IMR-90 (cell line): ENCODE measurements at regions not wholly inside any gene's neighbourhood (a gene's known extent, or its start where the extent isn't known, plus 50 kb on each side); places are given as distances from the start of the nearest gene placed in this dataset.

Experiments
- ATAC-seq: fragments of 200-7000 bp; cut with Tn5 transposase; 2 replicates; pipeline ENCODE4 v1.9.1; 2020; ENCODE audit warnings: low read depth, mild to moderate bottlenecking, moderate library complexity
- BruUV-seq: library from RNA; stranded (reverse); fragments of 400-500 nt; replicated peaks from 2 replicates; lab custom pipeline; 2021; lab: Mats Ljungman, UMichigan
- CTCF ChIA-PET: fragments of 300-600 bp; formaldehyde crosslinking; extraction: SDS; loops from one replicate; lab custom pipeline; 2021; ENCODE audit warnings: antibody characterized with exemption; lab: Yijun Ruan, JAX
- POLR2A ChIA-PET: fragments of 300-600 bp; sonication (Branson Sonifier 250); formaldehyde crosslinking; loops from one replicate; lab custom pipeline; 2022; ENCODE audit warnings: antibody characterized with exemption; ENCODE audit not compliant: unreplicated experiment; lab: Charles Lee
- DNase-seq: peaks from one replicate; pipeline ENCODE4 v3.0.0; 2013
- H2AFZ ChIP-seq: replicated peaks from 2 replicates; pipeline ENCODE3; 2013; ENCODE audit warnings: low read length, mild to moderate bottlenecking; ENCODE audit not compliant: poor library complexity
- H2AK5ac ChIP-seq: 2 replicates; pipeline ENCODE4 v1.6.1; 2013; ENCODE audit warnings: low read depth, low read length, inconsistent platforms
- H2AK9ac ChIP-seq: replicated peaks from 2 replicates; pipeline ENCODE3; 2013; ENCODE audit warnings: mild to moderate bottlenecking, low read depth, low read length, moderate library complexity; ENCODE audit not compliant: poor library complexity
- H2BK120ac ChIP-seq: 2 replicates; pipeline ENCODE4 v1.6.1; 2013; ENCODE audit warnings: low read depth, low read length, inconsistent platforms
- H2BK15ac ChIP-seq: 3 replicates; pipeline ENCODE4 v1.6.1; 2013; ENCODE audit warnings: low read depth, low read length, inconsistent platforms
- H2BK20ac ChIP-seq: 2 replicates; pipeline ENCODE4 v1.6.1; 2013; ENCODE audit warnings: low read depth, mild to moderate bottlenecking, inconsistent platforms, low read length, moderate library complexity
- H2BK5ac ChIP-seq: 2 replicates; pipeline ENCODE4 v1.6.1; 2013; ENCODE audit warnings: mild to moderate bottlenecking, low read depth, low read length, inconsistent platforms; ENCODE audit not compliant: poor library complexity, severe bottlenecking
- H3K14ac ChIP-seq: replicated peaks from 2 replicates; pipeline ENCODE4 v1.6.1; 2013; ENCODE audit warnings: low read depth, low read length, inconsistent platforms
- H3K18ac ChIP-seq: 2 replicates; pipeline ENCODE4 v1.6.1; 2013; ENCODE audit warnings: low read depth, low read length, control low read depth
- H3K23ac ChIP-seq: 2 replicates; pipeline ENCODE4 v1.6.1; 2013; ENCODE audit warnings: low read depth, low read length, inconsistent platforms
- H3K27ac ChIP-seq: 2 replicates; pipeline ENCODE4 v1.5.1; 2013; ENCODE audit warnings: mild to moderate bottlenecking, control low read depth, low read length; ENCODE audit not compliant: insufficient read depth
- H3K27me3 ChIP-seq: 2 replicates; pipeline ENCODE4 v1.6.1; 2013; ENCODE audit warnings: low read length; ENCODE audit not compliant: control insufficient read depth, insufficient read depth
- H3K36me3 ChIP-seq: 2 replicates; pipeline ENCODE4 v1.6.1; 2013; ENCODE audit warnings: low read length, mixed read lengths; ENCODE audit not compliant: control insufficient read depth, insufficient read depth
- H3K4ac ChIP-seq: 2 replicates; pipeline ENCODE4 v1.6.1; 2013; ENCODE audit warnings: low read depth, low read length, inconsistent platforms
- H3K4me1 ChIP-seq: 2 replicates; pipeline ENCODE4 v1.6.1; 2013; ENCODE audit warnings: low read length, mixed read lengths; ENCODE audit not compliant: control insufficient read depth, insufficient read depth
- H3K4me2 ChIP-seq: 2 replicates; pipeline ENCODE4 v1.6.1; 2013; ENCODE audit warnings: low read depth, mild to moderate bottlenecking, control low read depth, low read length, moderate library complexity
- H3K4me3 ChIP-seq: 2 replicates; pipeline ENCODE4 v1.5.1; 2013; ENCODE audit warnings: low read depth, mild to moderate bottlenecking, control low read depth, low read length, moderate library complexity; ENCODE audit not compliant: insufficient read depth
- H3K56ac ChIP-seq: 2 replicates; pipeline ENCODE4 v1.6.1; 2013; ENCODE audit warnings: low read length, inconsistent platforms; ENCODE audit not compliant: insufficient read depth; ENCODE audit errors: extremely low read depth
- H3K79me1 ChIP-seq, 2 experiments: 2 replicates each; pipeline ENCODE4 v1.6.1; 2013; ENCODE audit warnings: low read length in 2 of 2, inconsistent platforms in 1 of 2, low read depth in 1 of 2
- H3K9ac ChIP-seq: 2 replicates; pipeline ENCODE4 v1.6.1; 2013; ENCODE audit warnings: low read depth, low read length, control low read depth
- H3K9me1 ChIP-seq: 2 replicates; pipeline ENCODE4 v1.6.1; 2013; ENCODE audit warnings: low read length, inconsistent platforms; ENCODE audit not compliant: insufficient read depth
- H3K9me3 ChIP-seq: 2 replicates; pipeline ENCODE4 v1.6.1; 2013; ENCODE audit warnings: low read length; ENCODE audit not compliant: control insufficient read depth, insufficient read depth
- H4K20me1 ChIP-seq: 2 replicates; pipeline ENCODE4 v1.6.1; 2013; ENCODE audit warnings: low read length, inconsistent platforms; ENCODE audit not compliant: insufficient read depth
- H4K5ac ChIP-seq: 2 replicates; pipeline ENCODE4 v1.6.1; 2013; ENCODE audit warnings: mild to moderate bottlenecking, low read depth, low read length, control low read depth
- H4K8ac ChIP-seq, 2 experiments: 2 replicates each; pipeline ENCODE4 v1.6.1; 2013; ENCODE audit warnings: low read depth in 2 of 2, low read length in 2 of 2, control low read depth in 1 of 2, inconsistent platforms in 1 of 2
- H4K91ac ChIP-seq: 2 replicates; pipeline ENCODE4 v1.6.1; 2013; ENCODE audit warnings: low read depth, low read length, inconsistent platforms; ENCODE audit not compliant: insufficient read depth
- BHLHE40 ChIP-seq: fragments of 150-350 bp; IDR thresholded peaks from 2 replicates; pipeline ENCODE4 v1.6.1; 2016; ENCODE audit warnings: mild to moderate bottlenecking, low read depth, low read length
- CEBPB ChIP-seq: IDR thresholded peaks from 2 replicates; pipeline ENCODE4 v1.6.1; 2012; ENCODE audit warnings: low read depth, low read length, improper control_type of control experiment
- CTCF ChIP-seq: conservative IDR thresholded peaks from 2 replicates; pipeline ENCODE4 v1.5.1; 2012; ENCODE audit warnings: mild to moderate bottlenecking, low read depth, low read length, improper control_type of control experiment
- FOS ChIP-seq: fragments of 150-350 bp; IDR thresholded peaks from 2 replicates; pipeline ENCODE4 v1.6.1; 2016; ENCODE audit warnings: low read depth, low read length
- MAFK ChIP-seq: IDR thresholded peaks from 2 replicates; pipeline ENCODE4 v1.6.1; 2012; ENCODE audit warnings: low read depth, low read length, improper control_type of control experiment
- MAZ ChIP-seq: IDR thresholded peaks from 2 replicates; pipeline ENCODE4 v1.6.1; 2012; ENCODE audit warnings: low read depth, mild to moderate bottlenecking, low read length, improper control_type of control experiment, moderate library complexity, borderline replicate concordance
- MXI1 ChIP-seq: IDR thresholded peaks from 2 replicates; pipeline ENCODE4 v1.6.1; 2012; ENCODE audit warnings: low read depth, mild to moderate bottlenecking, low read length, moderate library complexity, borderline replicate concordance
- NFE2L2 ChIP-seq: fragments of 150-350 bp; IDR thresholded peaks from 2 replicates; pipeline ENCODE4 v1.6.1; 2016; ENCODE audit warnings: low read depth, mild to moderate bottlenecking, low read length
- POLR2A ChIP-seq: IDR thresholded peaks from 2 replicates; pipeline ENCODE4 v1.6.1; 2012; ENCODE audit warnings: mild to moderate bottlenecking, low read depth, low read length
- RCOR1 ChIP-seq: IDR thresholded peaks from 2 replicates; pipeline ENCODE4 v1.6.1; 2012; ENCODE audit warnings: mild to moderate bottlenecking, low read length, improper control_type of control experiment; ENCODE audit not compliant: insufficient replicate concordance
- RFX5 ChIP-seq: IDR thresholded peaks from 2 replicates; pipeline ENCODE4 v1.8.0; 2012; ENCODE audit warnings: low read depth, mild to moderate bottlenecking, low read length, moderate library complexity
- SMC3 ChIP-seq: fragments of 150-350 bp; IDR thresholded peaks from 2 replicates; pipeline ENCODE4 v1.6.1; 2016; ENCODE audit warnings: low read depth, mild to moderate bottlenecking, antibody characterized with exemption, low read length, moderate library complexity
- USF2 ChIP-seq: fragments of 150-350 bp; IDR thresholded peaks from 2 replicates; pipeline ENCODE4 v1.6.1; 2017; ENCODE audit warnings: mild to moderate bottlenecking, antibody characterized with exemption, low read length, low read depth
- WGBS, 2 experiments: methylation state at CpG; one replicate each; pipeline versions ENCODE4 v1.1.5 to v1.1.7; 2013; ENCODE audit warnings: missing lambda C conversion rate in 2 of 2; ENCODE audit not compliant: insufficient read length in 1 of 2; ENCODE audit errors: extremely low coverage in 2 of 2; 5-methylcytosine and 5-hydroxymethylcytosine counted together
- dilution Hi-C: fragments of 300-500 bp; cut with HindIII; formaldehyde crosslinking; loops from one replicate; pipeline ENCODE4 v1.14.3; 2018; ENCODE audit warnings: low sequenced_read_pairs; ENCODE audit not compliant: unreplicated experiment
- in situ Hi-C: fragments of 300-500 bp; cut with MboI; formaldehyde crosslinking; loops from 3 replicates; pipeline ENCODE4 v1.14.3; 2019; ENCODE audit warnings: low sequenced_read_pairs, inconsistent platforms, mixed read lengths
- intact Hi-C: fragments of 100-400 bp; cut with micrococcal nuclease; formaldehyde crosslinking; loops from 2 replicates; pipeline ENCODE4 v1.10.0; 2022
- TF ChIP-seq, protein P1 (sequence below): fragments of 150-350 bp; IDR thresholded peaks from 2 replicates; pipeline ENCODE4 v1.6.1; 2016; ENCODE audit warnings: low read depth, mild to moderate bottlenecking, low read length, moderate library complexity, borderline replicate concordance

- Histone ChIP-seq H2AFZ (no peak overlapping the region), H3K9ac (no peak overlapping the region)
- CTCF ChIA-PET = no interaction called here
These were observed 1424.8 kb upstream of the EYS start for GRCh38 chr6:67131827-67132226.

More at GRCh38 chr6:67131827-67132226, 1424.8 kb upstream of the EYS start:
- BruUV-seq = no TSS peak
- in situ Hi-C loops = no loop called here
- Histone ChIP-seq H2BK5ac (no peak overlapping the region), H3K23ac (no peak overlapping the region), H2BK20ac (no peak overlapping the region), H3K9me1 (no peaks in the 10 kb centered on the region), H2AK9ac (no peak overlapping the region), H3K27ac (no peak overlapping the region), H4K5ac (no peak overlapping the region), H3K4me1 (no peaks in the 10 kb centered on the region), H3K9me3 (peaks cover 7% of the 10 kb centered on the region), H3K4me3 (no peak overlapping the region), H3K18ac (no peak overlapping the region), H2BK15ac (no peak overlapping the region), H3K79me1 (no peaks in the 10 kb centered on the region), H2BK120ac (no peak overlapping the region), H2AK5ac (no peak overlapping the region), H4K20me1 (no peaks in the 10 kb centered on the region), H3K36me3 (no peaks in the 10 kb centered on the region), H4K8ac (no peak overlapping the region), H3K4me2 (no peak overlapping the region), H3K4ac (no peak overlapping the region), H3K27me3 (no peaks in the 10 kb centered on the region), H3K56ac (no peak overlapping the region), H4K91ac (no peak overlapping the region), H3K14ac (no peak overlapping the region)
- POLR2A ChIA-PET = no interaction called here
- ATAC-seq = no peak
- no CpG with 5 or more reads among the region's 2 CpGs for WGBS, 2 experiments
- no peak for DNase-seq
- dilution Hi-C loops = no loop called here
- no peak for TF ChIP-seq NFE2L2
- TF ChIP-seq RFX5 = no peak
- TF ChIP-seq, protein P1, sequence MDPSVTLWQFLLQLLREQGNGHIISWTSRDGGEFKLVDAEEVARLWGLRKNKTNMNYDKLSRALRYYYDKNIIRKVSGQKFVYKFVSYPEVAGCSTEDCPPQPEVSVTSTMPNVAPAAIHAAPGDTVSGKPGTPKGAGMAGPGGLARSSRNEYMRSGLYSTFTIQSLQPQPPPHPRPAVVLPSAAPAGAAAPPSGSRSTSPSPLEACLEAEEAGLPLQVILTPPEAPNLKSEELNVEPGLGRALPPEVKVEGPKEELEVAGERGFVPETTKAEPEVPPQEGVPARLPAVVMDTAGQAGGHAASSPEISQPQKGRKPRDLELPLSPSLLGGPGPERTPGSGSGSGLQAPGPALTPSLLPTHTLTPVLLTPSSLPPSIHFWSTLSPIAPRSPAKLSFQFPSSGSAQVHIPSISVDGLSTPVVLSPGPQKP = no peak
- no peak for TF ChIP-seq MAFK
- TF ChIP-seq RCOR1 = no peak
- TF ChIP-seq SMC3 = no peak
- TF ChIP-seq MAZ = no peak
- TF ChIP-seq CEBPB = no peak
- TF ChIP-seq FOS = no peak
- TF ChIP-seq POLR2A = no peak
- no peak for TF ChIP-seq CTCF
- no peak for TF ChIP-seq USF2
- TF ChIP-seq BHLHE40 = no peak
- no peak for TF ChIP-seq MXI1
- intact Hi-C loops = no loop called here
